Omental fat pad (tissue), 3 donors: ENCODE measurements at regions not wholly inside any gene's neighbourhood (a gene's known extent, or its start where the extent isn't known, plus 50 kb on each side); places are given as distances from the start of the nearest gene placed in this dataset.

Experiments used
- ATAC-seq: fragments of 150-250 bp; one replicate; pipeline ENCODE4 v1.9.1; 2016; ENCODE audit warnings: mild to moderate bottlenecking, moderate library complexity; ENCODE audit not compliant: low FRiP score
- DNase-seq: peaks from one replicate; pipeline ENCODE4 v3.0.0-alpha.2; 2019; ENCODE audit warnings: low spot score
- CTCF ChIP-seq, 3 donors: fragments of 450-650 bp; IDR thresholded peaks; one replicate each; pipeline ENCODE4 v1.5.1; 2016 to 2017; ENCODE audit warnings: antibody characterized with exemption in 3 of 3, mild to moderate bottlenecking in 3 of 3, moderate library complexity in 2 of 3

- no peak for DNase-seq
- no peak for ATAC-seq
- no peak for TF ChIP-seq CTCF (IDR thresholded peaks at IDR 0.05)
Measured at GRCh38 chr18:56028514-56028913, 440.5 kb upstream of the TCF4 start.

GRCh38 chr18:56026509-56026908 is 438.5 kb upstream of the TCF4 start:
- no peak for TF ChIP-seq CTCF (IDR thresholded peaks at IDR 0.05)
- DNase-seq: no peak
- ATAC-seq: no peak

GRCh38 chr18:56021809-56022195 is 433.8 kb upstream of the TCF4 start:
- ATAC-seq (no peak), DNase-seq (no peak)
- no peak for TF ChIP-seq CTCF (IDR thresholded peaks at IDR 0.05)

- DNase-seq (no peak), ATAC-seq (no peak)
Measured at GRCh38 chr18:56021136-56021808, 433.3 kb upstream of the TCF4 start.

GRCh38 chr18:56019908-56020307 is 431.9 kb upstream of the TCF4 start:
- ATAC-seq (no peak), DNase-seq (no peak)
- no peak for TF ChIP-seq CTCF (IDR thresholded peaks at IDR 0.05)

More at GRCh38 chr18:56021136-56021808, 433.3 kb upstream of the TCF4 start:
- no peak for TF ChIP-seq CTCF (IDR thresholded peaks at IDR 0.05)

GRCh38 chr18:56019156-56019555 is 431.2 kb upstream of the TCF4 start:
- ATAC-seq: no peak
- TF ChIP-seq CTCF (IDR thresholded peaks at IDR 0.05): no peak

GRCh38 chr18:56009411-56009810 is 421.4 kb upstream of the TCF4 start:
- no peak for ATAC-seq
- TF ChIP-seq CTCF (IDR thresholded peaks at IDR 0.05): no peak
- no peak for DNase-seq

More at GRCh38 chr18:56019156-56019555, 431.2 kb upstream of the TCF4 start:
- DNase-seq: no peak
